22Rv1 (cell line): ENCODE measurements at regions not wholly inside any gene's neighbourhood (a gene's known extent, or its start where the extent isn't known, plus 50 kb on each side); places are given as distances from the start of the nearest gene placed in this dataset.

Experiments
- ZFX ChIP-seq: fragments of 450-650 bp; IDR thresholded peaks from 2 replicates; pipeline ENCODE4 v1.6.1; 2017; ENCODE audit warnings: antibody characterized with exemption, borderline replicate concordance
- TF ChIP-seq, protein P1 (sequence below): fragments of 450-650 bp; IDR thresholded peaks from 2 replicates; pipeline ENCODE4 v1.5.1; 2017; ENCODE audit warnings: mild to moderate bottlenecking

DNA sequence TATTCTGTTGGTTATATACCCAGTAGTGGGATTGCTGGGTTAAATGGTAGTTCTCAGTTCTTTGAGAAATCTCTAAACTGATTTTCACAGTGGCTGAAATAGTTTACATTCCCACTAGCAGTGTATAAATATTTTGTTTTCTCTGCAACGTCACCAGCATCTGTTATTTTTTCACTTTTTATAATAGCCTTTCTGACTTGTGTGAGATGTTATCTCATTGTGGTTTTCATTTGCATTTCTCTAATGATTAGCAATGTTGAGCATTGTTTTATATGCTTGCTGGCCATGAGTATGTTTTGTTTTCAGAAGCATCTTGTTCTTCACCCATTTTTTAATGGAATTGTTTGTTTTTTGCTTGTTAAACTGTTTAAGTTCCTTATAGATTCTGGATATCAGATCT is 612.7 kb upstream of the SGO1 start:
- TF ChIP-seq, protein P1, sequence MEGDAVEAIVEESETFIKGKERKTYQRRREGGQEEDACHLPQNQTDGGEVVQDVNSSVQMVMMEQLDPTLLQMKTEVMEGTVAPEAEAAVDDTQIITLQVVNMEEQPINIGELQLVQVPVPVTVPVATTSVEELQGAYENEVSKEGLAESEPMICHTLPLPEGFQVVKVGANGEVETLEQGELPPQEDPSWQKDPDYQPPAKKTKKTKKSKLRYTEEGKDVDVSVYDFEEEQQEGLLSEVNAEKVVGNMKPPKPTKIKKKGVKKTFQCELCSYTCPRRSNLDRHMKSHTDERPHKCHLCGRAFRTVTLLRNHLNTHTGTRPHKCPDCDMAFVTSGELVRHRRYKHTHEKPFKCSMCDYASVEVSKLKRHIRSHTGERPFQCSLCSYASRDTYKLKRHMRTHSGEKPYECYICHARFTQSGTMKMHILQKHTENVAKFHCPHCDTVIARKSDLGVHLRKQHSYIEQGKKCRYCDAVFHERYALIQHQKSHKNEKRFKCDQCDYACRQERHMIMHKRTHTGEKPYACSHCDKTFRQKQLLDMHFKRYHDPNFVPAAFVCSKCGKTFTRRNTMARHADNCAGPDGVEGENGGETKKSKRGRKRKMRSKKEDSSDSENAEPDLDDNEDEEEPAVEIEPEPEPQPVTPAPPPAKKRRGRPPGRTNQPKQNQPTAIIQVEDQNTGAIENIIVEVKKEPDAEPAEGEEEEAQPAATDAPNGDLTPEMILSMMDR, result no peak
- TF ChIP-seq ZFX, result no peak
